Vagina (tissue), 2 donors: ENCODE measurements at regions not wholly inside any gene's neighbourhood (a gene's known extent, or its start where the extent isn't known, plus 50 kb on each side); places are given as distances from the start of the nearest gene placed in this dataset.

Source experiments
- DNase-seq, 2 donors: peaks; one replicate each; pipeline ENCODE4 v3.0.0-alpha.2; 2017; ENCODE audit errors: extremely low spot score in 2 of 2
- H3K27ac ChIP-seq: fragments of 200-600 bp; sonication (generic); one replicate; pipeline ENCODE4 v1.5.1; 2019
- H3K27me3 ChIP-seq: fragments of 200-600 bp; sonication (generic); one replicate; pipeline ENCODE4 v1.5.1; 2019
- H3K36me3 ChIP-seq, 2 donors: fragments of 200-600 bp; sonication (generic); one replicate each; pipeline ENCODE4 v1.5.1; 2017 to 2019
- H3K4me1 ChIP-seq: fragments of 200-600 bp; sonication (generic); one replicate; pipeline ENCODE4 v1.5.1; 2019
- H3K4me3 ChIP-seq, 2 donors: fragments of 200-600 bp; sonication (generic); 1 replicate in 1 of 2; 2 replicates in 1 of 2; pipeline ENCODE4 v1.5.1; 2016 to 2019
- H3K9me3 ChIP-seq: fragments of 200-600 bp; sonication (generic); one replicate; pipeline ENCODE4 v1.5.1; 2019
- POLR2A ChIP-seq, 2 donors: fragments of 450-650 bp; IDR thresholded peaks; one replicate each; pipeline ENCODE4 v1.6.1; 2017; ENCODE audit warnings: antibody characterized with exemption in 2 of 2, mild to moderate bottlenecking in 2 of 2, moderate library complexity in 2 of 2
- POLR2AphosphoS5 ChIP-seq, 2 donors: sonication (generic); formaldehyde crosslinking; IDR thresholded peaks; one replicate each; pipeline ENCODE4 v1.9.0; 2017; ENCODE audit warnings: antibody characterized with exemption in 2 of 2, mild to moderate bottlenecking in 2 of 2, low read depth in 1 of 2; ENCODE audit not compliant: insufficient read depth in 1 of 2
- intact Hi-C: fragments of 100-400 bp; cut with DNase I; formaldehyde crosslinking; loops from one replicate; pipeline ENCODE4 v1.15.1; 2023
- TF ChIP-seq, protein P1 (sequence below), 3 experiments: fragments of 450-650 bp in 2 of 3; fragments of 200-600 bp in 1 of 3; sonication (generic) in 1 of 3; IDR thresholded peaks; one replicate each; pipeline ENCODE4 v1.5.1; 2017 to 2019; ENCODE audit warnings: antibody characterized with exemption in 3 of 3, mild to moderate bottlenecking in 2 of 3, moderate library complexity in 2 of 3

DNA sequence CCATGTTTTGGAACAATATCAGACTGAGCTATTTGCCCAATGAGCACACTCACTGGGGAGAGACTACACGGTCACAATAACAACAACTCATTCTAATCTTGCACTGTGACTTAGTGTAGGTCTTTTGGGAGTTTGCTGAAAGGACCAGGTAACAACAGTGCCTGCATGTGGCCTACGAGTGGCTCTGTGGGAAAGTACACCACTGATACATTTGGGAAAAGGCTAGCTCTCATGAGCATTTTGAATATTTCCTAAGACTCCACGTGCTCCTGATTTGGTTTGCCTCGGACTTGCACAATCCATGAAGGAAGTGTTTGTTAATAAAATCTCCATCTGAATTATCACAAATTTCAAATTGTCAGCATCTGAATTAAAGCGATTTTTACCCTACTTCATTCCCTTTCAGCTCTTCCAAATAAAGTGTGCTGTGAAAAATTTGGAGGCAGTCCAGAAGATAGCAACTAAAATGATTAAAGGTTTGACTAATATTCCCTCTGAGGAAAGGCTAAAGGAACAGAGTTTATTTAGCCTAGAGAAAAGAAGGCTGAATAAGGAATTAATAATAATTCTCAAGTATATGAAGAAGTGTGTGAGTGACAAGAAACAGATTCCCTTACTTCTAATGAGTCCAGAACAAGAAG lies 406.4 kb downstream of the PPARGC1A start:
- H3K27ac ChIP-seq = no peak overlapping the region
- no peaks in the 10 kb centered on the region for H3K36me3 ChIP-seq
- intact Hi-C loops = no loop called here
- H3K4me1 ChIP-seq = no peaks in the 10 kb centered on the region
- no peak for DNase-seq
- no peak overlapping the region for H3K4me3 ChIP-seq
- H3K9me3 ChIP-seq = no peaks in the 10 kb centered on the region
- TF ChIP-seq, protein P1, sequence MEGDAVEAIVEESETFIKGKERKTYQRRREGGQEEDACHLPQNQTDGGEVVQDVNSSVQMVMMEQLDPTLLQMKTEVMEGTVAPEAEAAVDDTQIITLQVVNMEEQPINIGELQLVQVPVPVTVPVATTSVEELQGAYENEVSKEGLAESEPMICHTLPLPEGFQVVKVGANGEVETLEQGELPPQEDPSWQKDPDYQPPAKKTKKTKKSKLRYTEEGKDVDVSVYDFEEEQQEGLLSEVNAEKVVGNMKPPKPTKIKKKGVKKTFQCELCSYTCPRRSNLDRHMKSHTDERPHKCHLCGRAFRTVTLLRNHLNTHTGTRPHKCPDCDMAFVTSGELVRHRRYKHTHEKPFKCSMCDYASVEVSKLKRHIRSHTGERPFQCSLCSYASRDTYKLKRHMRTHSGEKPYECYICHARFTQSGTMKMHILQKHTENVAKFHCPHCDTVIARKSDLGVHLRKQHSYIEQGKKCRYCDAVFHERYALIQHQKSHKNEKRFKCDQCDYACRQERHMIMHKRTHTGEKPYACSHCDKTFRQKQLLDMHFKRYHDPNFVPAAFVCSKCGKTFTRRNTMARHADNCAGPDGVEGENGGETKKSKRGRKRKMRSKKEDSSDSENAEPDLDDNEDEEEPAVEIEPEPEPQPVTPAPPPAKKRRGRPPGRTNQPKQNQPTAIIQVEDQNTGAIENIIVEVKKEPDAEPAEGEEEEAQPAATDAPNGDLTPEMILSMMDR (IDR thresholded peaks at IDR 0.05) = no peak
- no peak for TF ChIP-seq POLR2A (IDR thresholded peaks at IDR 0.05)
- TF ChIP-seq POLR2AphosphoS5 (IDR thresholded peaks at IDR 0.05; ENCODE audit: insufficient read depth in 1 of 2, low read depth in 1 of 2) = no peak
- no peaks in the 10 kb centered on the region for H3K27me3 ChIP-seq

- no peak overlapping the region for H3K27ac ChIP-seq
- H3K27me3 ChIP-seq = no peaks in the 10 kb centered on the region
- H3K4me1 ChIP-seq = no peaks in the 10 kb centered on the region
- H3K36me3 ChIP-seq = no peaks in the 10 kb centered on the region
- no peaks in the 10 kb centered on the region for H3K9me3 ChIP-seq
- intact Hi-C loops = no loop called here
- DNase-seq = no peak
- TF ChIP-seq POLR2A (IDR thresholded peaks at IDR 0.05) (no peak), POLR2AphosphoS5 (IDR thresholded peaks at IDR 0.05; ENCODE audit: insufficient read depth in 1 of 2, low read depth in 1 of 2) (no peak)
- TF ChIP-seq, protein P1 (IDR thresholded peaks at IDR 0.05) = no peak
- H3K4me3 ChIP-seq = no peak overlapping the region
These were observed 408.3 kb downstream of the PPARGC1A start for GRCh38 chr4:23481566-23481965.

GRCh38 chr4:23477905-23478304 lies 411.9 kb downstream of the PPARGC1A start:
- TF ChIP-seq, protein P1 (IDR thresholded peaks at IDR 0.05) = no peak
- no peak for TF ChIP-seq POLR2A (IDR thresholded peaks at IDR 0.05)
- TF ChIP-seq POLR2AphosphoS5 (IDR thresholded peaks at IDR 0.05; ENCODE audit: insufficient read depth in 1 of 2, low read depth in 1 of 2) = no peak
- Histone ChIP-seq H3K27ac (no peak overlapping the region), H3K4me1 (no peaks in the 10 kb centered on the region), H3K4me3 (no peak overlapping the region), H3K9me3 (no peaks in the 10 kb centered on the region), H3K36me3 (no peaks in the 10 kb centered on the region), H3K27me3 (no peaks in the 10 kb centered on the region)
- intact Hi-C loops = no loop called here
- DNase-seq = no peak

- DNase-seq = no peak
- H3K36me3 ChIP-seq = no peaks in the 10 kb centered on the region
- no peaks in the 10 kb centered on the region for H3K4me1 ChIP-seq
- TF ChIP-seq, protein P1 (IDR thresholded peaks at IDR 0.05) = no peak
- TF ChIP-seq POLR2AphosphoS5 (IDR thresholded peaks at IDR 0.05; ENCODE audit: insufficient read depth in 1 of 2, low read depth in 1 of 2) (no peak), POLR2A (IDR thresholded peaks at IDR 0.05) (no peak)
- no peaks in the 10 kb centered on the region for H3K9me3 ChIP-seq
- no peaks in the 10 kb centered on the region for H3K27me3 ChIP-seq
- H3K4me3 ChIP-seq = no peak overlapping the region
- H3K27ac ChIP-seq = no peak overlapping the region
- intact Hi-C loops = no loop called here
These were observed 413.2 kb downstream of the PPARGC1A start for GRCh38 chr4:23476515-23477090.

DNA sequence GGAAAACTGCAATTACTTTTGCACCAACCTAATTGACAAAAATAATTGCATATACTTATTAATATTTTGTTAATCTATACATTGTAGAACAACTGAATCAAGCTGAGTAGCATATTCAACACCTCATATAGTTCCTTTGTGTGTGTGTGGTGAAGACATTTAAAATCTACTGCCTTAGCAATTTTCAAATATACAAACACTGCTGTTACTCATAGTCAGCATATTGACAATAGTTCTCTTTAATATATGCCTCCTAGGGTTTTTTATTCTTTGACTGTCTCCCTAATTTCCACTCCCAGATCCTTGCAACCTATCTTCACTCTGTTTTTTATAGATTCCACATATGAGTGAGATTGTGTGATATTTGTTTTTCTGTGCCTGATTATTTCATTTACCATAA lies 426.8 kb downstream of the PPARGC1A start:
- Histone ChIP-seq H3K27ac (no peak overlapping the region), H3K27me3 (no peaks in the 10 kb centered on the region), H3K4me1 (no peaks in the 10 kb centered on the region), H3K4me3 (no peak overlapping the region), H3K9me3 (no peaks in the 10 kb centered on the region), H3K36me3 (no peaks in the 10 kb centered on the region)
- DNase-seq = no peak
- TF ChIP-seq POLR2AphosphoS5 (IDR thresholded peaks at IDR 0.05; ENCODE audit: insufficient read depth in 1 of 2, low read depth in 1 of 2) (no peak), POLR2A (IDR thresholded peaks at IDR 0.05) (no peak)
- TF ChIP-seq, protein P1 (IDR thresholded peaks at IDR 0.05) = no peak
- intact Hi-C loops = no loop called here
